IMR-90 (cell line): ENCODE measurements at regions not wholly inside any gene's neighbourhood (a gene's known extent, or its start where the extent isn't known, plus 50 kb on each side); places are given as distances from the start of the nearest gene placed in this dataset.

Experiments
- ATAC-seq: fragments of 200-7000 bp; cut with Tn5 transposase; 2 replicates; pipeline ENCODE4 v1.9.1; 2020; ENCODE audit warnings: low read depth, mild to moderate bottlenecking, moderate library complexity
- BruUV-seq: library from RNA; stranded (reverse); fragments of 400-500 nt; replicated peaks from 2 replicates; lab custom pipeline; 2021; lab: Mats Ljungman, UMichigan
- CTCF ChIA-PET: fragments of 300-600 bp; formaldehyde crosslinking; extraction: SDS; loops from one replicate; lab custom pipeline; 2021; ENCODE audit warnings: antibody characterized with exemption; lab: Yijun Ruan, JAX
- POLR2A ChIA-PET: fragments of 300-600 bp; sonication (Branson Sonifier 250); formaldehyde crosslinking; loops from one replicate; lab custom pipeline; 2022; ENCODE audit warnings: antibody characterized with exemption; ENCODE audit not compliant: unreplicated experiment; lab: Charles Lee
- DNase-seq: peaks from one replicate; pipeline ENCODE4 v3.0.0; 2013
- H2AFZ ChIP-seq: replicated peaks from 2 replicates; pipeline ENCODE3; 2013; ENCODE audit warnings: low read length, mild to moderate bottlenecking; ENCODE audit not compliant: poor library complexity
- H2AK5ac ChIP-seq: 2 replicates; pipeline ENCODE4 v1.6.1; 2013; ENCODE audit warnings: low read depth, low read length, inconsistent platforms
- H2AK9ac ChIP-seq: replicated peaks from 2 replicates; pipeline ENCODE3; 2013; ENCODE audit warnings: mild to moderate bottlenecking, low read depth, low read length, moderate library complexity; ENCODE audit not compliant: poor library complexity
- H2BK120ac ChIP-seq: 2 replicates; pipeline ENCODE4 v1.6.1; 2013; ENCODE audit warnings: low read depth, low read length, inconsistent platforms
- H2BK15ac ChIP-seq: 3 replicates; pipeline ENCODE4 v1.6.1; 2013; ENCODE audit warnings: low read depth, low read length, inconsistent platforms
- H2BK20ac ChIP-seq: 2 replicates; pipeline ENCODE4 v1.6.1; 2013; ENCODE audit warnings: low read depth, mild to moderate bottlenecking, inconsistent platforms, low read length, moderate library complexity
- H2BK5ac ChIP-seq: 2 replicates; pipeline ENCODE4 v1.6.1; 2013; ENCODE audit warnings: mild to moderate bottlenecking, low read depth, low read length, inconsistent platforms; ENCODE audit not compliant: poor library complexity, severe bottlenecking
- H3K14ac ChIP-seq: replicated peaks from 2 replicates; pipeline ENCODE4 v1.6.1; 2013; ENCODE audit warnings: low read depth, low read length, inconsistent platforms
- H3K18ac ChIP-seq: 2 replicates; pipeline ENCODE4 v1.6.1; 2013; ENCODE audit warnings: low read depth, low read length, control low read depth
- H3K23ac ChIP-seq: 2 replicates; pipeline ENCODE4 v1.6.1; 2013; ENCODE audit warnings: low read depth, low read length, inconsistent platforms
- H3K27ac ChIP-seq: 2 replicates; pipeline ENCODE4 v1.5.1; 2013; ENCODE audit warnings: mild to moderate bottlenecking, control low read depth, low read length; ENCODE audit not compliant: insufficient read depth
- H3K27me3 ChIP-seq: 2 replicates; pipeline ENCODE4 v1.6.1; 2013; ENCODE audit warnings: low read length; ENCODE audit not compliant: control insufficient read depth, insufficient read depth
- H3K36me3 ChIP-seq: 2 replicates; pipeline ENCODE4 v1.6.1; 2013; ENCODE audit warnings: low read length, mixed read lengths; ENCODE audit not compliant: control insufficient read depth, insufficient read depth
- H3K4ac ChIP-seq: 2 replicates; pipeline ENCODE4 v1.6.1; 2013; ENCODE audit warnings: low read depth, low read length, inconsistent platforms
- H3K4me1 ChIP-seq: 2 replicates; pipeline ENCODE4 v1.6.1; 2013; ENCODE audit warnings: low read length, mixed read lengths; ENCODE audit not compliant: control insufficient read depth, insufficient read depth
- H3K4me2 ChIP-seq: 2 replicates; pipeline ENCODE4 v1.6.1; 2013; ENCODE audit warnings: low read depth, mild to moderate bottlenecking, control low read depth, low read length, moderate library complexity
- H3K4me3 ChIP-seq: 2 replicates; pipeline ENCODE4 v1.5.1; 2013; ENCODE audit warnings: low read depth, mild to moderate bottlenecking, control low read depth, low read length, moderate library complexity; ENCODE audit not compliant: insufficient read depth
- H3K56ac ChIP-seq: 2 replicates; pipeline ENCODE4 v1.6.1; 2013; ENCODE audit warnings: low read length, inconsistent platforms; ENCODE audit not compliant: insufficient read depth; ENCODE audit errors: extremely low read depth
- H3K79me1 ChIP-seq, 2 experiments: 2 replicates each; pipeline ENCODE4 v1.6.1; 2013; ENCODE audit warnings: low read length in 2 of 2, inconsistent platforms in 1 of 2, low read depth in 1 of 2
- H3K9ac ChIP-seq: 2 replicates; pipeline ENCODE4 v1.6.1; 2013; ENCODE audit warnings: low read depth, low read length, control low read depth
- H3K9me1 ChIP-seq: 2 replicates; pipeline ENCODE4 v1.6.1; 2013; ENCODE audit warnings: low read length, inconsistent platforms; ENCODE audit not compliant: insufficient read depth
- H3K9me3 ChIP-seq: 2 replicates; pipeline ENCODE4 v1.6.1; 2013; ENCODE audit warnings: low read length; ENCODE audit not compliant: control insufficient read depth, insufficient read depth
- H4K20me1 ChIP-seq: 2 replicates; pipeline ENCODE4 v1.6.1; 2013; ENCODE audit warnings: low read length, inconsistent platforms; ENCODE audit not compliant: insufficient read depth
- H4K5ac ChIP-seq: 2 replicates; pipeline ENCODE4 v1.6.1; 2013; ENCODE audit warnings: mild to moderate bottlenecking, low read depth, low read length, control low read depth
- H4K8ac ChIP-seq, 2 experiments: 2 replicates each; pipeline ENCODE4 v1.6.1; 2013; ENCODE audit warnings: low read depth in 2 of 2, low read length in 2 of 2, control low read depth in 1 of 2, inconsistent platforms in 1 of 2
- H4K91ac ChIP-seq: 2 replicates; pipeline ENCODE4 v1.6.1; 2013; ENCODE audit warnings: low read depth, low read length, inconsistent platforms; ENCODE audit not compliant: insufficient read depth
- CEBPB ChIP-seq: IDR thresholded peaks from 2 replicates; pipeline ENCODE4 v1.6.1; 2012; ENCODE audit warnings: low read depth, low read length, improper control_type of control experiment
- CHD1 ChIP-seq: IDR thresholded peaks from 2 replicates; pipeline ENCODE4 v1.6.1; 2012; ENCODE audit warnings: low read depth, low read length, improper control_type of control experiment
- MAFK ChIP-seq: IDR thresholded peaks from 2 replicates; pipeline ENCODE4 v1.6.1; 2012; ENCODE audit warnings: low read depth, low read length, improper control_type of control experiment
- RAD21 ChIP-seq: IDR thresholded peaks from 2 replicates; pipeline ENCODE4 v1.6.1; 2012; ENCODE audit warnings: low read length, improper control_type of control experiment
- RCOR1 ChIP-seq: IDR thresholded peaks from 2 replicates; pipeline ENCODE4 v1.6.1; 2012; ENCODE audit warnings: mild to moderate bottlenecking, low read length, improper control_type of control experiment; ENCODE audit not compliant: insufficient replicate concordance
- WGBS, 2 experiments: methylation state at CpG; one replicate each; pipeline versions ENCODE4 v1.1.5 to v1.1.7; 2013; ENCODE audit warnings: missing lambda C conversion rate in 2 of 2; ENCODE audit not compliant: insufficient read length in 1 of 2; ENCODE audit errors: extremely low coverage in 2 of 2; 5-methylcytosine and 5-hydroxymethylcytosine counted together
- dilution Hi-C: fragments of 300-500 bp; cut with HindIII; formaldehyde crosslinking; loops from one replicate; pipeline ENCODE4 v1.14.3; 2018; ENCODE audit warnings: low sequenced_read_pairs; ENCODE audit not compliant: unreplicated experiment
- in situ Hi-C: fragments of 300-500 bp; cut with MboI; formaldehyde crosslinking; loops from 3 replicates; pipeline ENCODE4 v1.14.3; 2019; ENCODE audit warnings: low sequenced_read_pairs, inconsistent platforms, mixed read lengths
- intact Hi-C: fragments of 100-400 bp; cut with micrococcal nuclease; formaldehyde crosslinking; loops from 2 replicates; pipeline ENCODE4 v1.10.0; 2022
- TF ChIP-seq, protein P1 (sequence below): conservative IDR thresholded peaks from 2 replicates; pipeline ENCODE4 v1.5.1; 2012; ENCODE audit warnings: mild to moderate bottlenecking, low read depth, low read length, improper control_type of control experiment

DNA sequence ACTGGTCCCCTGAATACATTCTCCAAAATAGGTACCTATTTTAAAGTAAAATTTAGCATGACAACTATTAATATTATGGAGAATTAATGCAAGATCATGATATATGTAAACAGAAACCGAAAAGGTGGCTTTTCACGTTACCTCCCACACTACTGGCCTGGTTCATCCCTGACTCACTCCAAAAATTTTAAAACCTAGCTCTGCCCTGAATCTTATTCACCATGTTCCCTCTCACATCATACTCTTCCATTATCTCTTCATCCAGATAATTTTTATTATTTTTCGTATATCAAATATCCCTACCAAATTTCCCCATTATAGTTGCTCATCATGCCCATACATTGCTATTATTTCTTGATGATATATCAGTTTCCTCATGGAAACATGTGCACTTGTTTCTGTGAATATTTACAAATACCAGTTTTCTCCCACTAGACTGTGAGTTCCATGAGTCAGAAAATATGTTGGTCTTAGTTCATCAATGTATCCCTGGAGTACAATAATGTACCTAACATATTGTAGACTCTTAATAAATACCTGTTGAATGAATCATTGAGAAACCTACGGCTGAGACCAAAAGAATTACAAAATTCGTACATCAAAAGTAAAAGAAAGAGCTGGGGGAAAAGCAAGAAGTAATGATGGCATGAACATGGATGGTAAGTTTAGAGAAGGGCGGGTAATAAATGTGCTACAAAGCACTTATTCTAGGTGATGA is 360.1 kb upstream of the CHAC2 start:
- intact Hi-C loops (no loop called here), dilution Hi-C loops (no loop called here), in situ Hi-C loops (no loop called here)
- Histone ChIP-seq H3K27ac (no peak overlapping the region), H3K14ac (no peak overlapping the region), H3K4me2 (no peak overlapping the region), H3K18ac (no peak overlapping the region), H3K9ac (no peak overlapping the region), H3K9me3 (no peaks in the 10 kb centered on the region), H4K5ac (no peak overlapping the region), H3K4ac (no peak overlapping the region), H3K23ac (no peak overlapping the region), H3K9me1 (no peaks in the 10 kb centered on the region), H2BK5ac (no peak overlapping the region), H2BK120ac (no peak overlapping the region), H3K56ac (no peak overlapping the region), H3K4me3 (no peak overlapping the region), H2AK5ac (no peak overlapping the region), H4K20me1 (no peaks in the 10 kb centered on the region), H3K27me3 (no peaks in the 10 kb centered on the region), H2AK9ac (no peak overlapping the region), H3K4me1 (no peaks in the 10 kb centered on the region), H3K79me1 (no peaks in the 10 kb centered on the region), H2BK15ac (no peak overlapping the region), H4K91ac (no peak overlapping the region), H3K36me3 (no peaks in the 10 kb centered on the region), H2AFZ (no peak overlapping the region), H2BK20ac (no peak overlapping the region), H4K8ac (no peak overlapping the region)
- TF ChIP-seq RCOR1 (no peak), CHD1 (no peak), RAD21 (no peak), MAFK (no peak), CEBPB (no peak)
- TF ChIP-seq, protein P1, sequence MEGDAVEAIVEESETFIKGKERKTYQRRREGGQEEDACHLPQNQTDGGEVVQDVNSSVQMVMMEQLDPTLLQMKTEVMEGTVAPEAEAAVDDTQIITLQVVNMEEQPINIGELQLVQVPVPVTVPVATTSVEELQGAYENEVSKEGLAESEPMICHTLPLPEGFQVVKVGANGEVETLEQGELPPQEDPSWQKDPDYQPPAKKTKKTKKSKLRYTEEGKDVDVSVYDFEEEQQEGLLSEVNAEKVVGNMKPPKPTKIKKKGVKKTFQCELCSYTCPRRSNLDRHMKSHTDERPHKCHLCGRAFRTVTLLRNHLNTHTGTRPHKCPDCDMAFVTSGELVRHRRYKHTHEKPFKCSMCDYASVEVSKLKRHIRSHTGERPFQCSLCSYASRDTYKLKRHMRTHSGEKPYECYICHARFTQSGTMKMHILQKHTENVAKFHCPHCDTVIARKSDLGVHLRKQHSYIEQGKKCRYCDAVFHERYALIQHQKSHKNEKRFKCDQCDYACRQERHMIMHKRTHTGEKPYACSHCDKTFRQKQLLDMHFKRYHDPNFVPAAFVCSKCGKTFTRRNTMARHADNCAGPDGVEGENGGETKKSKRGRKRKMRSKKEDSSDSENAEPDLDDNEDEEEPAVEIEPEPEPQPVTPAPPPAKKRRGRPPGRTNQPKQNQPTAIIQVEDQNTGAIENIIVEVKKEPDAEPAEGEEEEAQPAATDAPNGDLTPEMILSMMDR, result no peak
- CTCF ChIA-PET, result no interaction called here
- POLR2A ChIA-PET, result no interaction called here
- 100% methylated on average over 1 of the region's 6 CpGs; no CpG with 5 or more reads in 1 of the 2 experiments for WGBS, 2 experiments
- DNase-seq, result peak; percentile 12
- BruUV-seq, result no TSS peak
- ATAC-seq, result no peak
